ENCODE measurements at regions not wholly inside any gene's neighbourhood (a gene's known extent, or its start where the extent isn't known, plus 50 kb on each side); places are given as distances from the start of the nearest gene placed in this dataset.
"Not testable (repeated sequence)": the region's sequence is repeated elsewhere in the genome, so short reads cannot be mapped to it uniquely, and the experiment has no call there.

DNA sequence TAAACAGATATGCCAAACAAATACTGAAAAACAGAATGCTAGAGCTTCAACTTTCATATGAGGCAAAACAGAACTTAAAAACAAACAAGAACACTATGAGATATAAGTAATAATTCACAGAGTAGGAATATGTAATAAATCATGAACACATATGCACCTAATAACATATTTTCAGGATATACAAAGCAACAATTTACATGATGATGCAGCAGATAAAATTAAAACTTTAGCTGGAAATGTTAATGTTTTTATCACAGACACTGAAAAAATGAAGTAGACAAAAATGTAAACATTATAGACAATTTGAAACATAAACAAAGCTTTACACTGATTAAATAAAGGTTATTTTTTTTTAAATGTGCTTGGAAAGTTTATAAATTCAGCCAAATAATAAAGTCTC, 443.1 kb upstream of the NFIA start:
- Histone ChIP-seq H3K4me3 (ENCODE audit: insufficient read depth, low read depth, low read length, poor library complexity, severe bottlenecking) (no peak overlapping the region), H3K4me1 (ENCODE audit: control insufficient read depth, insufficient read depth, low read length, poor library complexity, severe bottlenecking) (no peaks in the 10 kb centered on the region), H3K36me3 (ENCODE audit: control insufficient read depth, insufficient read depth, low read length) (no peaks in the 10 kb centered on the region), H3K9me3 (ENCODE audit: control insufficient read depth, low read length) (no peaks in the 10 kb centered on the region), H3K27me3 (replicated peaks; ENCODE audit: control insufficient read depth, insufficient read depth, low read length, poor library complexity, severe bottlenecking) (no peaks in the 10 kb centered on the region), H3K27ac (ENCODE audit: insufficient read depth, low read length, poor library complexity, severe bottlenecking) (no peak overlapping the region)
- no peak for DNase-seq

DNA sequence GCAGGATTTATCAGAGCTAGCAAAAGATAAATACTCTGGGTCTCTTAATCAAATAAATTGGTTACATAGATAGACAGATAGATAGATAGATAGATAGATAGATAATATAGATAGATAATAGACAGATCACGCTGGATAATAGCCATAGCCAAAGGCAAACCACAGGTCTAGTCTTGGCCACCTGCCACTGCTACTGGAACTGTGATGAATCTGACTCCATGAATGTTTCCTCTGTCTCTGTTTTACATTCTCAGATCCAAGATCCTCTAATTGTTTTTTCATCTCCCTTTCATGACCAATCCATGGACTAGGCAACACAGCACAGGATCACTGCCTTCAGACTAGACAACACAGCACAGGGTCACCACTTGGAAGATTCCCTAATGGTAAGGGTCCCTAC, 444.7 kb upstream of the NFIA start:
- no peaks in the 10 kb centered on the region for H3K36me3 ChIP-seq (ENCODE audit: control insufficient read depth, insufficient read depth, low read length)
- H3K4me3 ChIP-seq (ENCODE audit: insufficient read depth, low read depth, low read length, poor library complexity, severe bottlenecking): no peak overlapping the region
- no peak overlapping the region for H3K27ac ChIP-seq (ENCODE audit: insufficient read depth, low read length, poor library complexity, severe bottlenecking)
- no peaks in the 10 kb centered on the region for H3K9me3 ChIP-seq (ENCODE audit: control insufficient read depth, low read length)
- DNase-seq: no peak
- no peaks in the 10 kb centered on the region for H3K4me1 ChIP-seq (ENCODE audit: control insufficient read depth, insufficient read depth, low read length, poor library complexity, severe bottlenecking)
- H3K27me3 ChIP-seq (replicated peaks; ENCODE audit: control insufficient read depth, insufficient read depth, low read length, poor library complexity, severe bottlenecking): no peaks in the 10 kb centered on the region

DNA sequence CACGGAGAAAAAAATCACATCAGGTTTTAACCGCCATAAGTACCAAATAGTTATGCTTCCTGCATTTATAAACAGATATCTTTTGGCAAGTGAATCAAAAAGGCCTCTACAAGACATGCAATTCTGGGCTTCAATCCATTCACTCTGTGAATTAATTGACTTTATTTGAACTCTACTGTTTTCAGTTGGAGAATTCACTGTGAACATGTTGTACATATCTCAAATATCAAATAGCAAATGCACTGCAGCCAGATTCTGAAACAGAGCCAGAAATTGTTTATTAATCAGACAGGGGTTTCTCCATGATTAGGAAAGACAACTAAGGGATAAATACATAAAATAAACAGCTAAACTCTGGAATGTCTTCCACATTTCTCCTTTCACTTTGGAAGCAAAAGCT, 445.4 kb upstream of the NFIA start:
- no peak for DNase-seq
- no peaks in the 10 kb centered on the region for H3K9me3 ChIP-seq (ENCODE audit: control insufficient read depth, low read length)
- no peak overlapping the region for H3K27ac ChIP-seq (ENCODE audit: insufficient read depth, low read length, poor library complexity, severe bottlenecking)
- no peaks in the 10 kb centered on the region for H3K27me3 ChIP-seq (replicated peaks; ENCODE audit: control insufficient read depth, insufficient read depth, low read length, poor library complexity, severe bottlenecking)
- no peaks in the 10 kb centered on the region for H3K36me3 ChIP-seq (ENCODE audit: control insufficient read depth, insufficient read depth, low read length)
- H3K4me1 ChIP-seq (ENCODE audit: control insufficient read depth, insufficient read depth, low read length, poor library complexity, severe bottlenecking): no peaks in the 10 kb centered on the region
- H3K4me3 ChIP-seq (ENCODE audit: insufficient read depth, low read depth, low read length, poor library complexity, severe bottlenecking): no peak overlapping the region

DNA sequence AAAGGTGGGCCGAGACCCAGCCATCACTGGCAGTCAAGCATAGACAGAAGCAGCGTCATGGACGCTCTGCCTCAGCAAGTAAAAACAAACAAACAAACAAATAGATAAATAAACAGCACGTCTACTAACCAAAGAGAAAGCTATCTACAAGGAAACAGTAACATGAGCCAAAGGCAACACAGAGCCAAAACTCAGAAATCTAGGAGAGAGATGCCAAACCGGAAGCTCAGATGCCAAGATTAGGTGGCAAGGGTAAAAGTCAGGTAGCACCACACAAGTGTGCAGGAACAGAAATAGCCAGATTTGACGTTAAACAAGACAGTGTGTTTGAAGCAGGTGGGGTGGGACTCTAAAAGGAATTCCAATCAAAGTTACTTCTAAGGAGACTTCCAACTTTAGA, 448.3 kb upstream of the NFIA start:
- no peak overlapping the region for H3K27ac ChIP-seq (ENCODE audit: insufficient read depth, low read length, poor library complexity, severe bottlenecking)
- H3K36me3 ChIP-seq (ENCODE audit: control insufficient read depth, insufficient read depth, low read length): no peaks in the 10 kb centered on the region
- no peaks in the 10 kb centered on the region for H3K9me3 ChIP-seq (ENCODE audit: control insufficient read depth, low read length)
- H3K27me3 ChIP-seq (replicated peaks; ENCODE audit: control insufficient read depth, insufficient read depth, low read length, poor library complexity, severe bottlenecking): no peaks in the 10 kb centered on the region
- no peak for DNase-seq
- H3K4me3 ChIP-seq (ENCODE audit: insufficient read depth, low read depth, low read length, poor library complexity, severe bottlenecking): no peak overlapping the region
- H3K4me1 ChIP-seq (ENCODE audit: control insufficient read depth, insufficient read depth, low read length, poor library complexity, severe bottlenecking): no peaks in the 10 kb centered on the region

DNA sequence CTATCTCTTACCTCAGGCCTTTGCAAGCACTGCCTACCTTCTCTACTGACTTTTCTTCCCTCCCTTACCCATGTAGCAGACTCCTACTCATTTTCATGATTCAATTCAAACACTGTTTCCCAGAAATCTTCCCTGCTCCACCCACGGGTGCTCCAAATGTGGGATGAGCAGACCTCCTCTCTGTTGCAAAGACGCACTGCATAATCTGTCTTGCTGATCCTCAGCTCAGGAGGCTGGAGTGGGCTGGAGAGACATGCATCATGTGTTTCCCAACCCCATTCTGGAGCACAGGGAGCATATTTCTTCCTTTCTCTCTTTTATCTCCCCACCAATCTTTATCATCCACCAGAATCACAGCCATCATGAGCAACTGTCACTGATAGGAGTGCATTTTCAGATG, 459.9 kb upstream of the NFIA start:
- H3K9me3 ChIP-seq (ENCODE audit: control insufficient read depth, low read length): no peaks in the 10 kb centered on the region
- H3K36me3 ChIP-seq (ENCODE audit: control insufficient read depth, insufficient read depth, low read length): no peaks in the 10 kb centered on the region
- H3K4me3 ChIP-seq (ENCODE audit: insufficient read depth, low read depth, low read length, poor library complexity, severe bottlenecking): no peak overlapping the region
- no peaks in the 10 kb centered on the region for H3K4me1 ChIP-seq (ENCODE audit: control insufficient read depth, insufficient read depth, low read length, poor library complexity, severe bottlenecking)
- no peaks in the 10 kb centered on the region for H3K27me3 ChIP-seq (replicated peaks; ENCODE audit: control insufficient read depth, insufficient read depth, low read length, poor library complexity, severe bottlenecking)
- no peak for DNase-seq
- no peak overlapping the region for H3K27ac ChIP-seq (ENCODE audit: insufficient read depth, low read length, poor library complexity, severe bottlenecking)

DNA sequence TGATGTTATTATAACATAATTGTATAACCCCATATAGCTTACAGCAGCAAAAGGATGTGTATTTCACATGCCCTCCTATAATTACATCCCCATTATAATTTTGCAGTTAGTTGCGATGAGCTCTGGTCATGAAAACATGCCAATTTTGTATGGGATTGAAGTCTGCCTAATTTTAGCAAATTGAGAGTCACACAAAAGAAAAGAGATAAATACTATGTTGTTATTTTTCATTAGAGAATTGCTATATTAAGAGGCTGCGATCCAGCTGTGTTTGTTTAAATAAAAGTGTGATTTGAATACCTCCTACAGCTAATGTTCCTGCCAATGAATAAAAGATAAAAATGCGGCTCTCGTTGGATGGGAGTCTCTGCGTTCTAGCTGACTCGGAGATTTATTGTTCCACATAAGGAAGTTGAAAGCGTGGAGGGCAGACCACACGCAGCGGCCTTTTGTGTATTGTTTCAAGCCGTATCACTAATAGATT, 461.0 kb upstream of the NFIA start:
- Histone ChIP-seq H3K4me1 (ENCODE audit: control insufficient read depth, insufficient read depth, low read length, poor library complexity, severe bottlenecking) (no peaks in the 10 kb centered on the region), H3K36me3 (ENCODE audit: control insufficient read depth, insufficient read depth, low read length) (no peaks in the 10 kb centered on the region), H3K4me3 (ENCODE audit: insufficient read depth, low read depth, low read length, poor library complexity, severe bottlenecking) (no peak overlapping the region), H3K27me3 (replicated peaks; ENCODE audit: control insufficient read depth, insufficient read depth, low read length, poor library complexity, severe bottlenecking) (no peaks in the 10 kb centered on the region), H3K9me3 (ENCODE audit: control insufficient read depth, low read length) (no peaks in the 10 kb centered on the region), H3K27ac (ENCODE audit: insufficient read depth, low read length, poor library complexity, severe bottlenecking) (no peak overlapping the region)
- DNase-seq: no peak

DNA sequence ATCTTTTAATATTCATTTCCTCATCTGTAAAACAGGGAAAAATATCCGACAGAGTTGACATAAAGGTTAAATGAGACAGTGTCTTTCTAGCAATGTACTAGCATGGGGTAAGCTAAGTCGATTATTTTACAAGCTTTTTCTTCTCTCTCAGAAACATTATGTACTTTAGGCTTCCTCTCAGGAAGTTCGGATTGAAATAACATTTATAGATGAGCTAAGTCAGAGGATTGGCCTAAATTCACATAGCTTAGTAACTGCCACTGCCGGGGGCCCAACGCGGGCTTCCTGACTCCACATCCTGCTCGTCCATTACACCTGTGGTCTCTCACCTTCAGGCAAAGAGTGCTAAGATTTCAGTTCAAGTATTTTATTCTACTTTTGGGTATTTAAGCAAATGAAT, 462.3 kb upstream of the NFIA start:
- Histone ChIP-seq H3K4me1 (ENCODE audit: control insufficient read depth, insufficient read depth, low read length, poor library complexity, severe bottlenecking) (no peaks in the 10 kb centered on the region), H3K36me3 (ENCODE audit: control insufficient read depth, insufficient read depth, low read length) (no peaks in the 10 kb centered on the region), H3K27ac (ENCODE audit: insufficient read depth, low read length, poor library complexity, severe bottlenecking) (no peak overlapping the region), H3K27me3 (replicated peaks; ENCODE audit: control insufficient read depth, insufficient read depth, low read length, poor library complexity, severe bottlenecking) (no peaks in the 10 kb centered on the region), H3K9me3 (ENCODE audit: control insufficient read depth, low read length) (no peaks in the 10 kb centered on the region), H3K4me3 (ENCODE audit: insufficient read depth, low read depth, low read length, poor library complexity, severe bottlenecking) (no peak overlapping the region)
- no peak for DNase-seq

DNA sequence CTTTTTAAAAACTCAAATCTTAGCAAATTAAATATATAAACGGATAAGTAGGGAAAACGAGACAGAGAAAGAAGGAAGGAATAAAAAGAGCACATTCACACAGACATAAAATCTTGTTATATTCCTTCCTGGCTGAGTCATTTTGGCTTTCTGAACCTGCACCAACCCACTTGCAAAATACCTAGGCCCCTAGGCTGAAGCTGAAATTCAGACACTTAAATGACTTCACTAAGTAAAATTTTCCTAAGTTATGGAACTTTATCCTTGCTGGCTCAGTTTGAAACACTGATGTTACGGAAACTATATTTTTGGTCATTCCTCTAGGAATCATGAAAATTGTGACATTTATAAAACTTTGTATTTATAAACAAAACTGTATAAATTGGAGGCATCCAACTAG, 462.8 kb upstream of the NFIA start:
- Histone ChIP-seq H3K4me3 (ENCODE audit: insufficient read depth, low read depth, low read length, poor library complexity, severe bottlenecking) (no peak overlapping the region), H3K27ac (ENCODE audit: insufficient read depth, low read length, poor library complexity, severe bottlenecking) (no peak overlapping the region), H3K9me3 (ENCODE audit: control insufficient read depth, low read length) (no peaks in the 10 kb centered on the region), H3K27me3 (replicated peaks; ENCODE audit: control insufficient read depth, insufficient read depth, low read length, poor library complexity, severe bottlenecking) (no peaks in the 10 kb centered on the region), H3K4me1 (ENCODE audit: control insufficient read depth, insufficient read depth, low read length, poor library complexity, severe bottlenecking) (no peaks in the 10 kb centered on the region), H3K36me3 (ENCODE audit: control insufficient read depth, insufficient read depth, low read length) (no peaks in the 10 kb centered on the region)
- no peak for DNase-seq

DNA sequence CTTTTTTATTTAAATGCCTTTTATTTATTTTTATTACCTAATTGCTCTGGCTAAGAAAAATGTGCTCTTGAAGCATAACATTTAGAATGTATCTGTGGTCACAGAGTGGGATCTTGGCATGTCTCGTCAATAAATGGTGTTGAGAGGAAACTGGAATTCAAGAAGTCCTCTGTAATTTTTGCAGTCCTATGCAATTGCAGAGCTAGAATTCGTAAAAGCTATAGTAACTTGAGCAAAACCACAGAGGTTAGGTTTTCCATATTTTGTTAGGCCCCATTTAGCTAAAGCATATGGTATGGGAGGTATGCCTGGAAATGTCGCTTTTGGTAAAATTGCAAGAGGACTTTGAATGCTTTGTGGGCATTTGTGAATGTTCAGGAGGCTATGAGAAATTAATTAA, 466.7 kb upstream of the NFIA start:
- DNase-seq: no peak
- Histone ChIP-seq H3K9me3 (ENCODE audit: control insufficient read depth, low read length) (no peaks in the 10 kb centered on the region), H3K27me3 (replicated peaks; ENCODE audit: control insufficient read depth, insufficient read depth, low read length, poor library complexity, severe bottlenecking) (no peaks in the 10 kb centered on the region), H3K27ac (ENCODE audit: insufficient read depth, low read length, poor library complexity, severe bottlenecking) (no peak overlapping the region), H3K4me3 (ENCODE audit: insufficient read depth, low read depth, low read length, poor library complexity, severe bottlenecking) (no peak overlapping the region), H3K4me1 (ENCODE audit: control insufficient read depth, insufficient read depth, low read length, poor library complexity, severe bottlenecking) (no peaks in the 10 kb centered on the region), H3K36me3 (ENCODE audit: control insufficient read depth, insufficient read depth, low read length) (no peaks in the 10 kb centered on the region)

DNA sequence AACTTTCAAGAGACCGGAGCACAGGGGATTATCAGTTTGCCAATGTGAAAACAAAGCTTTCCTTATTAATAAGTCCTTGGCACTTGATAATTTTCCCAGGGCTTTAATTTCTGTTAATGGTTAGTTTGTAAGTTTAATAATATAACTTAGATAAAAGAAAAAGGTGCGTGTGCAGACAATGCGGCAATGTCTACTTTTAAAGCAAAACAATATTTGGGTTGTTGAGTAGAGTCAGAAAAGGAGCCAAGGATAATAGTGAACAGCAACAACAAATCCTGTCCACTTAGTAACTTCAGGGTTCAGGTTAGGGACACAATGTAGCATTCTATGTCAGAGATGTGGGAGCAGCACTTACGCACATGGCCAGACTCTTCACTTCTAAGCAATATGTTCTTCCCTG, 469.6 kb upstream of the NFIA start:
- Histone ChIP-seq H3K27me3 (replicated peaks; ENCODE audit: control insufficient read depth, insufficient read depth, low read length, poor library complexity, severe bottlenecking) (no peaks in the 10 kb centered on the region), H3K4me3 (ENCODE audit: insufficient read depth, low read depth, low read length, poor library complexity, severe bottlenecking) (no peak overlapping the region), H3K36me3 (ENCODE audit: control insufficient read depth, insufficient read depth, low read length) (no peaks in the 10 kb centered on the region), H3K9me3 (ENCODE audit: control insufficient read depth, low read length) (no peaks in the 10 kb centered on the region), H3K27ac (ENCODE audit: insufficient read depth, low read length, poor library complexity, severe bottlenecking) (no peak overlapping the region), H3K4me1 (ENCODE audit: control insufficient read depth, insufficient read depth, low read length, poor library complexity, severe bottlenecking) (no peaks in the 10 kb centered on the region)
- DNase-seq: no peak

DNA sequence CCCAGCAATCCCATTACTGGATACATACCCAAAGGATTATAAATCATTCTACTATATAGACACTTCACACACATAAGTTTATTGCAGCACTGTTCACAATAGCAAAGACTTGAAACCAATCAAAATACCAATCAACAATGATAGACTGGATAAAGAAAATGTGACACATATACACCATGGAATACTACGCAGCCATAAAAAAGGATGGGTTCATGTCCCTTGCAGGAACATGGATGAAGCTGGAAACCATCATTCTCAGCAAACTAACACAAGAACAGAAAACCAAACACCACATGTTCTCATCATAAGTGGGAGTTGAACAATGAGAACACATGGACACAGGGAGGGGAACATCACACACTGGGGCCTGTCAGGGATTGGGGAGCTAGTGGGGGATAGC, 475.4 kb upstream of the NFIA start:
- H3K4me1 ChIP-seq (ENCODE audit: control insufficient read depth, insufficient read depth, low read length, poor library complexity, severe bottlenecking); H3K9me3 ChIP-seq (ENCODE audit: control insufficient read depth, low read length); H3K36me3 ChIP-seq (ENCODE audit: control insufficient read depth, insufficient read depth, low read length); H3K27ac ChIP-seq (ENCODE audit: insufficient read depth, low read length, poor library complexity, severe bottlenecking); DNase-seq; H3K4me3 ChIP-seq (ENCODE audit: insufficient read depth, low read depth, low read length, poor library complexity, severe bottlenecking); H3K27me3 ChIP-seq (replicated peaks; ENCODE audit: control insufficient read depth, insufficient read depth, low read length, poor library complexity, severe bottlenecking): not testable (repeated sequence)

Data from effector memory CD4-positive, alpha-beta T cell (primary cell).